ENCODE measurements at regions not wholly inside any gene's neighbourhood (a gene's known extent, or its start where the extent isn't known, plus 50 kb on each side); places are given as distances from the start of the nearest gene placed in this dataset.
A peak's percentile ranks its signal among the peaks of the same experiment; 100 is the strongest.

DNA sequence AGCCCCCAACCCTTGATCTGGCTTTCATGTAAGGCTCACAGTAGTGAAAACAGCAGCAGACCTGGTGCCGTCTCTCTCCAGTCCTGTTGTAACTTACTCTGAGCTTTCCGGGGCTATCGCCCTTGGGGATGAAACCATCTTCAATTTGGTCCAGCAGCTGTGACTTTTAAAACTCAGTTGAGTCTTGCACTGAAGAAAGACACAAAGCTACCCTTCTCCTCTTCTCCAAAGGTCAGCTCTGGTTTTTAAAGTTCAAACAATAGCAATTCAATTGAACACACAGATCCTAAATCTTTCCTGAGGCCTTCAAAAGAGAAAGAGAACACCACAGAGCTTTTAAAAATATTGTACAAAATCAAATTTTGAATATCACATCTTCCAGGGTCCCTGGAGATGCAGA is 83.5 kb downstream of the SNX5 start:
- Histone ChIP-seq H3K9me3 (ENCODE audit: low read depth) (no peaks in the 10 kb centered on the region), H3K4me3 (no peak overlapping the region), H3K36me3 (no peaks in the 10 kb centered on the region), H3K4me1 (ENCODE audit: low read depth) (no peaks in the 10 kb centered on the region), H3K27me3 (no peaks in the 10 kb centered on the region), H3K27ac (no peak overlapping the region)
- TF ChIP-seq, protein P1, sequence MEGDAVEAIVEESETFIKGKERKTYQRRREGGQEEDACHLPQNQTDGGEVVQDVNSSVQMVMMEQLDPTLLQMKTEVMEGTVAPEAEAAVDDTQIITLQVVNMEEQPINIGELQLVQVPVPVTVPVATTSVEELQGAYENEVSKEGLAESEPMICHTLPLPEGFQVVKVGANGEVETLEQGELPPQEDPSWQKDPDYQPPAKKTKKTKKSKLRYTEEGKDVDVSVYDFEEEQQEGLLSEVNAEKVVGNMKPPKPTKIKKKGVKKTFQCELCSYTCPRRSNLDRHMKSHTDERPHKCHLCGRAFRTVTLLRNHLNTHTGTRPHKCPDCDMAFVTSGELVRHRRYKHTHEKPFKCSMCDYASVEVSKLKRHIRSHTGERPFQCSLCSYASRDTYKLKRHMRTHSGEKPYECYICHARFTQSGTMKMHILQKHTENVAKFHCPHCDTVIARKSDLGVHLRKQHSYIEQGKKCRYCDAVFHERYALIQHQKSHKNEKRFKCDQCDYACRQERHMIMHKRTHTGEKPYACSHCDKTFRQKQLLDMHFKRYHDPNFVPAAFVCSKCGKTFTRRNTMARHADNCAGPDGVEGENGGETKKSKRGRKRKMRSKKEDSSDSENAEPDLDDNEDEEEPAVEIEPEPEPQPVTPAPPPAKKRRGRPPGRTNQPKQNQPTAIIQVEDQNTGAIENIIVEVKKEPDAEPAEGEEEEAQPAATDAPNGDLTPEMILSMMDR (IDR thresholded peaks at IDR 0.05; ENCODE audit: low read depth, low read length), result no peak
- no peak for DNase-seq (ENCODE audit: low read depth in 1 of 2, low spot score in 1 of 2)

DNA sequence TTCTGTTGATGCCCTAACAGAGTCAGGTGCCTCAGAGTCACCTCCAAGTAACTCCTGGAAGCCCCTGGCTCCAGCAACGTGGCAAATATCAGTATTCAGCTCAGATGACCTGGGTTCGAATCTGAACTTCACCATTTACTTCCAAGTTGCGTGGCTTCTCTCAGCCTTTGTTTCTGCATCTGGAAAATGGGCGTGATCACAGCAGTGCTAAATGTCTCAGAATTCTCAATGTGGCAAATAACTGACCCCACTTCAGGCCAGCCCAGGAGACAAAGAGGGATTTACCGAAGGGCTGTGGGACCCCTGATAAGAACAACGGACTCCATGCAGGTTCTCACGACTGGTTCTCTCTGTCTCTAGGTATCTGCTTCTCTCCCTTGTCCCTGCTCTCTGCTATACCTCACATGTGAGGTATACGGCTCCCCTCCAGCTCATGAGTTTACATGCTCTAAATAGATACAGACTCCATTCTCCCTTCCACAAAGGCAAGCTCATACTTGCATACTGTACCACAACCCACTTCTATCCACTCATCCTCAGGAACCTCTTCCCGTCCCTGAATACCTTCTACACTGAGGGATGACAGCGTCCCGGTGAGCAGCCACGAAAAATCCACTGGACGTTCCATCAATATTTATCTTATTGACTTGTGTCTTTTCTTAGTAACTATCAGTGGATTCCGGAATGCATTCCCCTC is 84.1 kb downstream of the SNX5 start:
- no peak overlapping the region for H3K4me3 ChIP-seq
- TF ChIP-seq, protein P1 (IDR thresholded peaks at IDR 0.05; ENCODE audit: low read depth, low read length), result no peak
- H3K9me3 ChIP-seq (ENCODE audit: low read depth), result no peaks in the 10 kb centered on the region
- H3K36me3 ChIP-seq, result no peaks in the 10 kb centered on the region
- H3K27ac ChIP-seq, result no peak overlapping the region
- H3K27me3 ChIP-seq, result no peaks in the 10 kb centered on the region
- no peaks in the 10 kb centered on the region for H3K4me1 ChIP-seq (ENCODE audit: low read depth)
- no peak for DNase-seq (ENCODE audit: low read depth in 1 of 2, low spot score in 1 of 2)

DNA sequence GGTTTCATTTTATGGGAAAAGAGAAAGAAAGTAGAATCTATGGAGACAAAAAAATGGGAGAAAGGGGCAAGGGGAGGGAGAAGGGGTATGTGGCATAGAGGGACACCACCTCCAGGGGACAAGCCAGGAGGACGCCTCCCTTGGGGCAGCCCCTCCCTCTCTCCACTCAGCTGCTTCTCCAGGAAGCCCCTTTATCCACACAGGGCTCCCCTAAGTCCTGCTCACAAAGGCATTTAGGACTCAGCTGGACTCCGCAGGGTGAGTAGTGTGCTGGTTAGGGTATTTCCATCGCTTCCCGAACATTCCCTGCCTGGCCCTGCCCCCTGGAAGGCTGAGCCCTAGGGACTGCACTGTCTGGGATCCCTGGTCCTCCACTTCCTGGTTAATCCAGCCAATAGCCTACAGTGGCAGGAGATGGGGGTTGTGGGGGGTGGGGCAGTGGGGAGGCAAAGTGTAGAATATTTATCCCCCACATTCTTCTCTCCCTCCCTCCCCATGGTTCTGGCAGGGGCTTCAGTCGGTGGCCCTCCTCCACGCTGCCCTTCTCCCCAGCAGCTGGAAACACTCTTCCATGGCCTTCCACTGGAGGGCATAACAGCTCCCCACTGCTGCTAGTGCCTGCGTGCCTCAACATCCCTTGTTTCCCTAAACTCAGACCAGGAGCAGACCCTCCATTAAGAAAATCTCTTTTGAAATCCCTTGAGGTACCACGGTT is 84.8 kb downstream of the SNX5 start:
- TF ChIP-seq, protein P1 (IDR thresholded peaks at IDR 0.05; ENCODE audit: low read depth, low read length), result peak; percentile 12
- no peak overlapping the region for H3K4me3 ChIP-seq
- no peaks in the 10 kb centered on the region for H3K36me3 ChIP-seq
- H3K4me1 ChIP-seq (ENCODE audit: low read depth), result no peaks in the 10 kb centered on the region
- no peak for DNase-seq (ENCODE audit: low read depth in 1 of 2, low spot score in 1 of 2)
- H3K9me3 ChIP-seq (ENCODE audit: low read depth), result no peaks in the 10 kb centered on the region
- no peak overlapping the region for H3K27ac ChIP-seq
- H3K27me3 ChIP-seq, result no peaks in the 10 kb centered on the region

DNA sequence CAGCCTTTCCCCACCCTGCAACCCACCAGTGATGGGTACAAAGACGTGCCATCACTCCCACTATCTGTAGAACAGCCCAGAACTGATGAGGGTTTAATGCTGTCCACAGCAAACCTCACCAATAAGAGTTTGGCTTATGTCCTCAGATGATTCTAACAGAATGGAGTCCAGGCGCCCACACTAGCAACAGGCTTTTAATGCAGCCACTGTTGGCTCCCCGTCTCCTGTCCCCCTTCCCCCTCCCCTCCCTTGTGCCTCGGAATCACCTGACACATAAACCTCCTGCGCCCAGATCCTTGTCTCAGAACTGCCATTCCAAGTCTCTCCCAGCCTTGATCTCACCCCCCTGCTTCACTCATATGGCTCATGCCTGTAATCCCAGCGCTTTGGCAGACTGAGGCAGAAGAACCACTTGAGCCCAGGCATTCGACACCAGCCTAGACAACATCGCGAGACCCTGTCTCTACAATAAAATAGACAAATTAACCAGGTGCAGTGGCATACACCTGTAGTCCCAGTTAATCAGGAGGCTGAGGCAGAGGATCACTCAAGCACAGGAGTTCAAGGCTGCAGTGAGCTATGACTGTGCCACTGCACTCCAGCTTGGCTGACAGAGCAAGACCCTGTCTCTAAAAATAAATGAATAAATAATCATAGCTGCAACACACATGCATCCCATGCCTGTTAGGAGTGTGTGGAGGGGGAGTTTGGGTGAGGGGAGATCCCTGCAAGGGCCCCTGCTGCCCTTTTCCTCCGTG is 85.6 kb downstream of the SNX5 start:
- no peaks in the 10 kb centered on the region for H3K36me3 ChIP-seq
- H3K4me1 ChIP-seq (ENCODE audit: low read depth), result no peaks in the 10 kb centered on the region
- H3K4me3 ChIP-seq, result no peak overlapping the region
- no peak for DNase-seq (ENCODE audit: low read depth in 1 of 2, low spot score in 1 of 2)
- TF ChIP-seq, protein P1 (IDR thresholded peaks at IDR 0.05; ENCODE audit: low read depth, low read length), result no peak
- H3K9me3 ChIP-seq (ENCODE audit: low read depth), result no peaks in the 10 kb centered on the region
- H3K27ac ChIP-seq, result no peak overlapping the region
- no peaks in the 10 kb centered on the region for H3K27me3 ChIP-seq

DNA sequence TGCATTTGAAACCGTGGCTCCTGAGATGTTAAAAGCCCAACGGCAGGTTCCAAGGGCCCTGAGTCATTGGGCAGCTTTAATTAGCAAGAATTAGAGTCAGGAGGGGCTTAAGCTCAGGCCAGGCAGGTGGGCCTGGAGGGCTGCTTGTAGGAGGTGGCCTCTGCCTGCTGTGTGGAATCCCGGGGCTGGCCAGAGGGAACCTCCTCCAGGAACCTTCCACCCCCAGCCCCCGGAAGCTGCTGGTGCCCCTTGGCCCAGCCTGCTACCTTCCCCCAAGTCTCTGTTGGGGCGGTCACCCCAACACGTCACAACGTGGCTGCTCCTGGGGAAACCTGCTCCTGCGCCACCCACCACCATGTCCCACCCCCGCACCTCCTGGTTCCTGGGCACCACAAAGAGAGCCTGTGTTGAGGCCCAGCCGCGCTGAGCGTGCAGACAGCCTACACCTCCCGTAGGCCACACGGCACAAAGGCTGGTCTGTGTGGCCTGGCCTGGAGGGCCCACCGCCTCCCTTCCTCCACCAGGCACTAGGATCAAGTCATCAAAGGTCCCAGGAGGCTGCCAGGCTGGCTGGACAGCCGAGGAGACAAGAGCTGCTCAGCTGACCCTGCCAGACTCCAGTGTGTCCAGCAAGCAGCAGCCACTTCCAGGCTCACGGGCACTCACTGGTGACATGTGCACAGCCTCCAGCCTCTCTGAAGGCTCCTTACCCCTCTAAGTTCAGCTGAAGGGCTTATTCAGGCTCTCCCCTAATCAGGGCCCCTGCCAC is 86.3 kb downstream of the SNX5 start:
- no peak for DNase-seq (ENCODE audit: low read depth in 1 of 2, low spot score in 1 of 2)
- no peaks in the 10 kb centered on the region for H3K4me1 ChIP-seq (ENCODE audit: low read depth)
- TF ChIP-seq, protein P1 (IDR thresholded peaks at IDR 0.05; ENCODE audit: low read depth, low read length), result no peak
- H3K36me3 ChIP-seq, result no peaks in the 10 kb centered on the region
- H3K4me3 ChIP-seq, result no peak overlapping the region
- H3K27me3 ChIP-seq, result no peaks in the 10 kb centered on the region
- no peak overlapping the region for H3K27ac ChIP-seq
- no peaks in the 10 kb centered on the region for H3K9me3 ChIP-seq (ENCODE audit: low read depth)

All from cardiac muscle cell (in vitro differentiated cells and primary cell).